Upper lobe of right lung (tissue), 1 donor: ENCODE measurements at regions not wholly inside any gene's neighbourhood (a gene's known extent, or its start where the extent isn't known, plus 50 kb on each side); places are given as distances from the start of the nearest gene placed in this dataset.

Experiments used
- ATAC-seq: fragments of 200-7000 bp; cut with Tn5 transposase; one replicate; pipeline ENCODE4 v1.9.1; 2020; ENCODE audit warnings: mild to moderate bottlenecking, moderate library complexity
- DNase-seq: peaks from one replicate; pipeline ENCODE4 v3.0.0-alpha.2; 2020
- H3K27ac ChIP-seq: fragments of 200-600 bp; one replicate; pipeline ENCODE4 v1.8.0; 2022
- H3K27me3 ChIP-seq: fragments of 200-600 bp; one replicate; pipeline ENCODE4 v1.8.0; 2022; ENCODE audit warnings: mild to moderate bottlenecking
- H3K36me3 ChIP-seq: fragments of 200-600 bp; one replicate; pipeline ENCODE4 v1.8.0; 2022
- H3K4me1 ChIP-seq: fragments of 200-600 bp; one replicate; pipeline ENCODE4 v1.8.0; 2022
- H3K4me3 ChIP-seq: fragments of 200-600 bp; one replicate; pipeline ENCODE4 v1.8.0; 2022; ENCODE audit warnings: mild to moderate bottlenecking
- H3K9me3 ChIP-seq: fragments of 200-600 bp; one replicate; pipeline ENCODE4 v1.8.0; 2022
- intact Hi-C: fragments of 100-400 bp; cut with DNase I; formaldehyde crosslinking; loops from one replicate; pipeline ENCODE4 v1.11.0; 2022
- TF ChIP-seq, protein P1 (sequence below): fragments of 200-600 bp; IDR thresholded peaks from one replicate; pipeline ENCODE4 v1.8.0; 2022; ENCODE audit warnings: antibody characterized with exemption
- donor health status: DM: no; HTN: yes; CAD: no; lungs with severe emphysema.

GRCh38 chr6:25089442-25089841, 153.7 kb upstream of the RIPOR2 start:
- peaks cover 22% of the 10 kb centered on the region for H3K4me1 ChIP-seq
- ATAC-seq (no peak), DNase-seq (no peak)
- no peaks in the 10 kb centered on the region for H3K9me3 ChIP-seq
- no peak overlapping the region for H3K4me3 ChIP-seq
- H3K36me3 ChIP-seq = peaks cover 83% of the 10 kb centered on the region
- TF ChIP-seq, protein P1, sequence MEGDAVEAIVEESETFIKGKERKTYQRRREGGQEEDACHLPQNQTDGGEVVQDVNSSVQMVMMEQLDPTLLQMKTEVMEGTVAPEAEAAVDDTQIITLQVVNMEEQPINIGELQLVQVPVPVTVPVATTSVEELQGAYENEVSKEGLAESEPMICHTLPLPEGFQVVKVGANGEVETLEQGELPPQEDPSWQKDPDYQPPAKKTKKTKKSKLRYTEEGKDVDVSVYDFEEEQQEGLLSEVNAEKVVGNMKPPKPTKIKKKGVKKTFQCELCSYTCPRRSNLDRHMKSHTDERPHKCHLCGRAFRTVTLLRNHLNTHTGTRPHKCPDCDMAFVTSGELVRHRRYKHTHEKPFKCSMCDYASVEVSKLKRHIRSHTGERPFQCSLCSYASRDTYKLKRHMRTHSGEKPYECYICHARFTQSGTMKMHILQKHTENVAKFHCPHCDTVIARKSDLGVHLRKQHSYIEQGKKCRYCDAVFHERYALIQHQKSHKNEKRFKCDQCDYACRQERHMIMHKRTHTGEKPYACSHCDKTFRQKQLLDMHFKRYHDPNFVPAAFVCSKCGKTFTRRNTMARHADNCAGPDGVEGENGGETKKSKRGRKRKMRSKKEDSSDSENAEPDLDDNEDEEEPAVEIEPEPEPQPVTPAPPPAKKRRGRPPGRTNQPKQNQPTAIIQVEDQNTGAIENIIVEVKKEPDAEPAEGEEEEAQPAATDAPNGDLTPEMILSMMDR = no peak
- H3K27me3 ChIP-seq = no peaks in the 10 kb centered on the region
- intact Hi-C loops = no loop called here
- no peak overlapping the region for H3K27ac ChIP-seq

GRCh38 chr6:25094726-25095125, 159.0 kb upstream of the RIPOR2 start:
- no peak for ATAC-seq
- intact Hi-C loops = no loop called here
- H3K36me3 ChIP-seq = peaks cover 88% of the 10 kb centered on the region

DNA sequence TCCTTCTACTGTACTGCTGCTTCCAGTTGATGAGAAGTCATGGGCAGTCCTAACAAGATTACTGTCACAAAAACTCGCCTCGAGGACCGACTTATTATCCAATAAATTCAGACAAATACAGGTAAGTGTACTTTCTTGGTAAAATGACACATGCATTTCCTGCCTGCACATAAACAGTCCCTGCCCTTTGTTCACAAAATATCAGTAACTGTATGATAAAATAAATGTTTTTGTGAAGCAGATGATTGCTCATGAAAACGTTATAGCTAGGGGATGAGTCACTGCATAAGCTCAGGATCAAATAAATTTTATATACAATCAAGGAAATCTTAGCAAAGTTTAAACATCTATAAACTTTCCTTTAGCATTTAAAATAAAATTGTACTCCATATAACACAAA, 164.5 kb upstream of the RIPOR2 start:
- intact Hi-C loops = no loop called here
- no peak for DNase-seq
- peaks cover 81% of the 10 kb centered on the region for H3K36me3 ChIP-seq
- TF ChIP-seq, protein P1 = no peak
- H3K4me3 ChIP-seq = no peak overlapping the region
- no peaks in the 10 kb centered on the region for H3K4me1 ChIP-seq
- no peak overlapping the region for H3K27ac ChIP-seq
- H3K9me3 ChIP-seq = no peaks in the 10 kb centered on the region
- H3K27me3 ChIP-seq = no peaks in the 10 kb centered on the region
- no peak for ATAC-seq

More at GRCh38 chr6:25094726-25095125, 159.0 kb upstream of the RIPOR2 start:
- no peaks in the 10 kb centered on the region for H3K4me1 ChIP-seq
- DNase-seq = no peak
- H3K4me3 ChIP-seq = no peak overlapping the region
- TF ChIP-seq, protein P1 = no peak
- H3K9me3 ChIP-seq = no peaks in the 10 kb centered on the region
- no peaks in the 10 kb centered on the region for H3K27me3 ChIP-seq
- no peak overlapping the region for H3K27ac ChIP-seq

GRCh38 chr6:25103603-25104002, 167.8 kb upstream of the RIPOR2 start:
- peaks cover 92% of the 10 kb centered on the region for H3K36me3 ChIP-seq
- H3K9me3 ChIP-seq = no peaks in the 10 kb centered on the region
- TF ChIP-seq, protein P1 = no peak
- H3K27me3 ChIP-seq = no peaks in the 10 kb centered on the region
- H3K4me3 ChIP-seq = no peak overlapping the region
- no peak overlapping the region for H3K27ac ChIP-seq
- DNase-seq (no peak), ATAC-seq (no peak)
- intact Hi-C loops = no loop called here
- no peaks in the 10 kb centered on the region for H3K4me1 ChIP-seq

GRCh38 chr6:25105070-25105925, 169.5 kb upstream of the RIPOR2 start:
- ATAC-seq (no peak), DNase-seq (no peak)
- Histone ChIP-seq H3K4me1 (no peaks in the 10 kb centered on the region), H3K4me3 (no peak overlapping the region), H3K9me3 (no peaks in the 10 kb centered on the region), H3K27me3 (no peaks in the 10 kb centered on the region), H3K36me3 (peaks cover 91% of the 10 kb centered on the region), H3K27ac (no peak overlapping the region)
- TF ChIP-seq, protein P1 = no peak
- intact Hi-C loops = no loop called here
